ENCODE measurements at regions not wholly inside any gene's neighbourhood (a gene's known extent, or its start where the extent isn't known, plus 50 kb on each side); places are given as distances from the start of the nearest gene placed in this dataset.

DNA sequence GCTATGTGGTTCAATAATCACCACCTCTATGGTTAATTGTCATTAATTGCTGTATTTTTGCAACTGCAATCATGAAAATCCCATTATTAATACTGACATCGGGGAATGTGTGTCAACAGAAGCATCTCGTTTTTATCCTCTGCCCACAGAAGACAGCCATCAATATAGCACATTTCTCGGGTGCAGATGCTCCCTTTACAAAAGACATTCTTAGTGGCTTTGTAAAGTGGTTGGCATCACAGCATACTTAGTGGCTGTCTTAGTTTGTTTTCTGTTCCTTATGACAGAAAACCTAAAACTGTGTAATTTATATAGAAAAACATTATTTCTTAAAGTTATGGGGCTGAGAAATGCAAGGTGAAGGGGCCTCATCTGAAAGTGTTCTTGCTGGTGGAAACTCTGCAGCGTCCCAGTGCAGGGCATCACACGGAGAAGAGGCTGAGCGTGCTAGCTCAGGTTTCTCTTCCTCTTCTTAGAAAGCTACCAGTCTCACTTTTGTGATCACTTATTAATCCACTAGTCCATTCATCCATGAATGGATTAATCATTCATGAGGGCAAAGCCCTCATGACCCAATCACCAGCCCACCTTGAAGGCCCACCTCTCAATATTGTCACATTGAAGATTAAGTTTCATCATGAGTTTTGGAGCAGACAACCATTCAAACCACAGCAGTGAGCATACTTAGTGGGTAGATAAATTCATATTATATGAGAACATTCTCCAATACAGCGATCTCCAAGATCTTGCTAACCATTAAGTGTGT is 1067.7 kb upstream of the PABPC4L start:
- TF ChIP-seq, protein P1, sequence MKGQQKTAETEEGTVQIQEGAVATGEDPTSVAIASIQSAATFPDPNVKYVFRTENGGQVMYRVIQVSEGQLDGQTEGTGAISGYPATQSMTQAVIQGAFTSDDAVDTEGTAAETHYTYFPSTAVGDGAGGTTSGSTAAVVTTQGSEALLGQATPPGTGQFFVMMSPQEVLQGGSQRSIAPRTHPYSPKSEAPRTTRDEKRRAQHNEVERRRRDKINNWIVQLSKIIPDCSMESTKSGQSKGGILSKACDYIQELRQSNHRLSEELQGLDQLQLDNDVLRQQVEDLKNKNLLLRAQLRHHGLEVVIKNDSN (IDR thresholded peaks at IDR 0.05), result no peak
- TF ChIP-seq TCF12 (IDR thresholded peaks at IDR 0.05; ENCODE audit: low read depth) (no peak), ZBTB7A (IDR thresholded peaks at IDR 0.05; ENCODE audit: low read depth) (no peak), CREB1 (IDR thresholded peaks at IDR 0.05; ENCODE audit: low read depth) (no peak), EGR1 (IDR thresholded peaks at IDR 0.05) (no peak)
- TF ChIP-seq, protein P2, sequence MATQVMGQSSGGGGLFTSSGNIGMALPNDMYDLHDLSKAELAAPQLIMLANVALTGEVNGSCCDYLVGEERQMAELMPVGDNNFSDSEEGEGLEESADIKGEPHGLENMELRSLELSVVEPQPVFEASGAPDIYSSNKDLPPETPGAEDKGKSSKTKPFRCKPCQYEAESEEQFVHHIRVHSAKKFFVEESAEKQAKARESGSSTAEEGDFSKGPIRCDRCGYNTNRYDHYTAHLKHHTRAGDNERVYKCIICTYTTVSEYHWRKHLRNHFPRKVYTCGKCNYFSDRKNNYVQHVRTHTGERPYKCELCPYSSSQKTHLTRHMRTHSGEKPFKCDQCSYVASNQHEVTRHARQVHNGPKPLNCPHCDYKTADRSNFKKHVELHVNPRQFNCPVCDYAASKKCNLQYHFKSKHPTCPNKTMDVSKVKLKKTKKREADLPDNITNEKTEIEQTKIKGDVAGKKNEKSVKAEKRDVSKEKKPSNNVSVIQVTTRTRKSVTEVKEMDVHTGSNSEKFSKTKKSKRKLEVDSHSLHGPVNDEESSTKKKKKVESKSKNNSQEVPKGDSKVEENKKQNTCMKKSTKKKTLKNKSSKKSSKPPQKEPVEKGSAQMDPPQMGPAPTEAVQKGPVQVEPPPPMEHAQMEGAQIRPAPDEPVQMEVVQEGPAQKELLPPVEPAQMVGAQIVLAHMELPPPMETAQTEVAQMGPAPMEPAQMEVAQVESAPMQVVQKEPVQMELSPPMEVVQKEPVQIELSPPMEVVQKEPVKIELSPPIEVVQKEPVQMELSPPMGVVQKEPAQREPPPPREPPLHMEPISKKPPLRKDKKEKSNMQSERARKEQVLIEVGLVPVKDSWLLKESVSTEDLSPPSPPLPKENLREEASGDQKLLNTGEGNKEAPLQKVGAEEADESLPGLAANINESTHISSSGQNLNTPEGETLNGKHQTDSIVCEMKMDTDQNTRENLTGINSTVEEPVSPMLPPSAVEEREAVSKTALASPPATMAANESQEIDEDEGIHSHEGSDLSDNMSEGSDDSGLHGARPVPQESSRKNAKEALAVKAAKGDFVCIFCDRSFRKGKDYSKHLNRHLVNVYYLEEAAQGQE (IDR thresholded peaks at IDR 0.05; ENCODE audit: low read depth), result no peak

DNA sequence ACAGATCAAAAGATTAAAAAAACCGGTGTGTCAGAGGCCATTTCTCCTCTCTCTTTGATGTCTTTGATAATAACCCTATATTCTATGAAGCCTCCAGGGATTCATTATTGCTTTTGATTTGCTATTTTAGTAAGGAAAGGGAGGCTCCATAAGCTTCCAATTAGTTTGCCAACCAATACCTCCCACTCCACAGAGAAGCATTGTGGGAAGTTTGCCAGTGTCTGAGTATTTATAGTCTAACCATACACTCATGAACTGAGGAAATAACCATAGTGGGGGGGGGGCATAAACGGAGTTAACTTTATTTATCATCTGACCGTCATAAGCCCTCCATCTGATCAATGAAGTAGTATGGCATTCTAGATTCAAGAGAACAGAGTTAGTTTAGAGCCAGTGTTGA is 1066.8 kb upstream of the PABPC4L start:
- TF ChIP-seq ZBTB7A (IDR thresholded peaks at IDR 0.05; ENCODE audit: low read depth) (no peak), EGR1 (IDR thresholded peaks at IDR 0.05) (no peak), CREB1 (IDR thresholded peaks at IDR 0.05; ENCODE audit: low read depth) (no peak), RAD21 (IDR thresholded peaks at IDR 0.05; ENCODE audit: low read depth) (no peak), FOXM1 (IDR thresholded peaks at IDR 0.05; ENCODE audit: borderline replicate concordance, low read depth) (no peak), YY1 (IDR thresholded peaks at IDR 0.05; ENCODE audit: low read depth) (no peak), TEAD4 (IDR thresholded peaks at IDR 0.05) (no peak), CEBPB (IDR thresholded peaks at IDR 0.05) (no peak), TAF1 (IDR thresholded peaks at IDR 0.05; ENCODE audit: low read depth) (no peak), EP300 (IDR thresholded peaks at IDR 0.05; ENCODE audit: borderline replicate concordance) (no peak), NFIC (IDR thresholded peaks at IDR 0.05) (no peak), TCF12 (IDR thresholded peaks at IDR 0.05; ENCODE audit: low read depth) (no peak)
- TF ChIP-seq, protein P1 (IDR thresholded peaks at IDR 0.05), result no peak
- TF ChIP-seq, protein P3, sequence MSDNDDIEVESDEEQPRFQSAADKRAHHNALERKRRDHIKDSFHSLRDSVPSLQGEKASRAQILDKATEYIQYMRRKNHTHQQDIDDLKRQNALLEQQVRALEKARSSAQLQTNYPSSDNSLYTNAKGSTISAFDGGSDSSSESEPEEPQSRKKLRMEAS (IDR thresholded peaks at IDR 0.05), result no peak
- TF ChIP-seq, protein P2 (IDR thresholded peaks at IDR 0.05; ENCODE audit: low read depth), result no peak

DNA sequence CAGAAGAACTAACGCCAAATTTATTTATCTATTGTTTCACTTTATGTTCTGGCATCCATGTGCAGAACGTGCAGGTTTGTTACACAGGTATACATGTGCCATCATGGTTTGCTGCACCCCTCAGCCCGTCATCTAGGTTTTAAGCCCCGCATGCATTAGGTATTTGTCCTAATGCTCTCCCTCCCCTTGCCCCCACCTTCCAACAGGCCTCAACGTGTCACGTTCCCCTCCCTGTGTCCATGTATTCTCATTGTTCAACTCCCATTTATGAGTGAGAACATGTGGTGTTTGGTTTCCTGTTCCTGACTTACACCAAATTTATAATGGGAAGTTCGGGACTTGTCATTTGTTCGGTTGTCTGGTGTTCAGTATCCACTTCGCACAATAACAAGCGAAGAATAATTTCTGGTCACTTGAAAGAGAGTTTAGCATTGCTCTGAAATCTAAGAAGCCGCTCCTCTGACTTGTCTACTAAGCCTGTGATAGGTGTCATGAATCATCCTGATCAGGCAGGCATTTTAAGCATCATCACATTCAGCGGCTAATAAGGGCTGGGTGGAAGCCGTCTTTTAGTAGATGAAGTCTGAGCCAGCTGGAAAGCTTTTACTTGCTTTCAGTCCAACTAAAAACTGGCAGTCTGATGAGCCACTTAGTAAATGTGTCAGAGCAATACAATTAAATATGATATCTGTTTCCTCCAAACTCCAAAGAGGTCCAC is 1065.7 kb upstream of the PABPC4L start:
- no peak for TF ChIP-seq EP300 (IDR thresholded peaks at IDR 0.05; ENCODE audit: borderline replicate concordance)

DNA sequence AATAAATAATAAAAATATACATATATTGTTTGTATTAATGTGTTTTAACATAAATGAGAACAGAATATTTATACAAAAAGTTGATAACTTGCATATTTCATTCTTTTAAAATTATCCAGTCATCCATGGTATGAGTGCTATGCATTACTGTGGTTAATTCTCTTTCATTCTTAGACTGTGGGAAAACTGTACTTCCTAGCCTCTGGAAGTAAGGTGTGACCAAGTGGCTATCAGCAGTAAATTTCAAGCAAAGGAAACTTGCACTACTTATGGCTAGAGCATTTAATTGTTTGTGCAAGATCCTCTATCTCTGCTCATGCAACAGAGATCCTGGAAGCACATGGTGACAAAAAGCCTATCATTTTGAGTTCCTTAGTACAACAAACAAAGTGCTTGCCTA is 1054.5 kb upstream of the PABPC4L start:
- TF ChIP-seq, protein P2 (IDR thresholded peaks at IDR 0.05; ENCODE audit: low read depth), result no peak
- TF ChIP-seq YY1 (IDR thresholded peaks at IDR 0.05; ENCODE audit: low read depth), result no peak
- TF ChIP-seq TEAD4 (IDR thresholded peaks at IDR 0.05), result no peak
- TF ChIP-seq, protein P3 (IDR thresholded peaks at IDR 0.05), result no peak
- TF ChIP-seq NFIC (IDR thresholded peaks at IDR 0.05), result no peak
- no peak for TF ChIP-seq RAD21 (IDR thresholded peaks at IDR 0.05; ENCODE audit: low read depth)
- TF ChIP-seq ZBTB7A (IDR thresholded peaks at IDR 0.05; ENCODE audit: low read depth), result no peak
- no peak for TF ChIP-seq TAF1 (IDR thresholded peaks at IDR 0.05; ENCODE audit: low read depth)
- no peak for TF ChIP-seq EP300 (IDR thresholded peaks at IDR 0.05; ENCODE audit: borderline replicate concordance)
- TF ChIP-seq FOXM1 (IDR thresholded peaks at IDR 0.05; ENCODE audit: borderline replicate concordance, low read depth), result no peak
- no peak for TF ChIP-seq CREB1 (IDR thresholded peaks at IDR 0.05; ENCODE audit: low read depth)
- TF ChIP-seq TCF12 (IDR thresholded peaks at IDR 0.05; ENCODE audit: low read depth), result no peak
- TF ChIP-seq CEBPB (IDR thresholded peaks at IDR 0.05), result no peak
- TF ChIP-seq, protein P1 (IDR thresholded peaks at IDR 0.05), result no peak
- no peak for TF ChIP-seq EGR1 (IDR thresholded peaks at IDR 0.05)
